NCI-H187 treated with DMSO at 0.1 percent for 48 hours (cell line): ENCODE measurements at regions not wholly inside any gene's neighbourhood (a gene's known extent, or its start where the extent isn't known, plus 50 kb on each side); places are given as distances from the start of the nearest gene placed in this dataset.
"Not testable (repeated sequence)": the region's sequence is repeated elsewhere in the genome, so short reads cannot be mapped to it uniquely, and the experiment has no call there.

Source experiments
- DNase-seq: peaks from one replicate; lab custom pipeline; 2025; lab: John Stamatoyannopoulos, UW

GRCh38 chr7:124635416-124635815 lies 130.2 kb downstream of the GPR37 start:
- no peak for DNase-seq

GRCh38 chr7:124633740-124634139 lies 131.9 kb downstream of the GPR37 start:
- DNase-seq = no peak

- DNase-seq = no peak
Measured at GRCh38 chr7:124630395-124630794, 135.2 kb downstream of the GPR37 start.

GRCh38 chr7:124618871-124619270 lies 146.7 kb downstream of the GPR37 start:
- DNase-seq = no peak

- DNase-seq = not testable (repeated sequence)
Measured at GRCh38 chr7:124618051-124618450, 147.5 kb downstream of the GPR37 start.

- DNase-seq = no peak
Measured at GRCh38 chr7:124603066-124603465, 162.5 kb downstream of the GPR37 start.

GRCh38 chr7:124597509-124597908 lies 168.1 kb downstream of the GPR37 start:
- no peak for DNase-seq

GRCh38 chr7:124596881-124597280 lies 168.7 kb downstream of the GPR37 start:
- DNase-seq = no peak

- DNase-seq = no peak
Measured at GRCh38 chr7:124590814-124591213, 174.8 kb downstream of the GPR37 start.

GRCh38 chr7:124577256-124577655 lies 188.3 kb downstream of the GPR37 start:
- no peak for DNase-seq

GRCh38 chr7:124575176-124575575 lies 190.4 kb downstream of the GPR37 start:
- no peak for DNase-seq

GRCh38 chr7:124570558-124570957 lies 195.0 kb downstream of the GPR37 start:
- DNase-seq = no peak

GRCh38 chr7:124566583-124566982 lies 199.0 kb downstream of the GPR37 start:
- no peak for DNase-seq

GRCh38 chr7:124557587-124557986 lies 208.0 kb downstream of the GPR37 start:
- no peak for DNase-seq

- DNase-seq = no peak
Measured at GRCh38 chr7:124557101-124557500, 208.5 kb downstream of the GPR37 start.

- DNase-seq = no peak
Measured at GRCh38 chr7:124553502-124553901, 212.1 kb downstream of the GPR37 start.

GRCh38 chr7:124552217-124552616 lies 213.4 kb downstream of the GPR37 start:
- no peak for DNase-seq

- no peak for DNase-seq
Measured at GRCh38 chr7:124550036-124550435, 215.6 kb downstream of the GPR37 start.

- DNase-seq = no peak
Measured at GRCh38 chr7:124542476-124542875, 223.1 kb downstream of the GPR37 start.

GRCh38 chr7:124536156-124536762 lies 229.3 kb downstream of the GPR37 start:
- DNase-seq = no peak

GRCh38 chr7:124532166-124532565 lies 233.4 kb downstream of the GPR37 start:
- DNase-seq = no peak

GRCh38 chr7:124516911-124517310 lies 248.7 kb downstream of the GPR37 start:
- no peak for DNase-seq

GRCh38 chr7:124515106-124515830 lies 250.3 kb downstream of the GPR37 start:
- DNase-seq = no peak

- no peak for DNase-seq
Measured at GRCh38 chr7:124514471-124514870, 251.1 kb downstream of the GPR37 start.
